AG09319 (cell line): ENCODE measurements at regions not wholly inside any gene's neighbourhood (a gene's known extent, or its start where the extent isn't known, plus 50 kb on each side); places are given as distances from the start of the nearest gene placed in this dataset.

ENCODE experiments used
- DNase-seq: peaks from one replicate; pipeline ENCODE4 v3.0.0-alpha.2; 2010; ENCODE audit warnings: low read depth; ENCODE audit errors: extremely low read depth
- TF ChIP-seq, protein P1 (sequence below): IDR thresholded peaks from 2 replicates; pipeline ENCODE4 v1.5.1; 2011; ENCODE audit warnings: low read depth, mild to moderate bottlenecking, inconsistent platforms, low read length, moderate library complexity

DNA sequence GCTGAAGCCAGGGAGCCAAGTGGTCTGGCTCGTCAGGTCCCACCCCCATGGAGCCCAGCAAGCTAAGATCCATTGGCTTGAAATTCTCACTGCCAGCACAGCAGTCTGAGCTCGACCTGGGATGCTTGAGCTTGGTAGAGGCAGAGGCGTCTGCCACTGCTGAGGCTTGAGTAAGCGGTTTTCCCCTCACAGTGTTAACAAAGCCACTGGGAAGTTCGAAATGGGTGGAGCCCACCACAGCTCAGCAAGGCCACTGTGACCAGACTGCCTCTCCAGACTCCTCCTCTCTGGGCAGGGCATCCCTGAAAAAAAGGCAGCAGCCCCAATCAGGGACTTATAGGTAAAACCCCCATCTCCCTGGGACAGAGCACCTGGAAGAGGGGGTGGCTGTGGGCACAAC is 353.8 kb downstream of the NAP1L3 start:
- TF ChIP-seq, protein P1, sequence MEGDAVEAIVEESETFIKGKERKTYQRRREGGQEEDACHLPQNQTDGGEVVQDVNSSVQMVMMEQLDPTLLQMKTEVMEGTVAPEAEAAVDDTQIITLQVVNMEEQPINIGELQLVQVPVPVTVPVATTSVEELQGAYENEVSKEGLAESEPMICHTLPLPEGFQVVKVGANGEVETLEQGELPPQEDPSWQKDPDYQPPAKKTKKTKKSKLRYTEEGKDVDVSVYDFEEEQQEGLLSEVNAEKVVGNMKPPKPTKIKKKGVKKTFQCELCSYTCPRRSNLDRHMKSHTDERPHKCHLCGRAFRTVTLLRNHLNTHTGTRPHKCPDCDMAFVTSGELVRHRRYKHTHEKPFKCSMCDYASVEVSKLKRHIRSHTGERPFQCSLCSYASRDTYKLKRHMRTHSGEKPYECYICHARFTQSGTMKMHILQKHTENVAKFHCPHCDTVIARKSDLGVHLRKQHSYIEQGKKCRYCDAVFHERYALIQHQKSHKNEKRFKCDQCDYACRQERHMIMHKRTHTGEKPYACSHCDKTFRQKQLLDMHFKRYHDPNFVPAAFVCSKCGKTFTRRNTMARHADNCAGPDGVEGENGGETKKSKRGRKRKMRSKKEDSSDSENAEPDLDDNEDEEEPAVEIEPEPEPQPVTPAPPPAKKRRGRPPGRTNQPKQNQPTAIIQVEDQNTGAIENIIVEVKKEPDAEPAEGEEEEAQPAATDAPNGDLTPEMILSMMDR, result no peak
- DNase-seq, result no peak
